HG03045 (cell line): ENCODE measurements at regions not wholly inside any gene's neighbourhood (a gene's known extent, or its start where the extent isn't known, plus 50 kb on each side); places are given as distances from the start of the nearest gene placed in this dataset.
"Not testable (repeated sequence)": the region's sequence is repeated elsewhere in the genome, so short reads cannot be mapped to it uniquely, and the experiment has no call there.

Experiments used
- ATAC-seq: cut with Tn5 transposase; IDR thresholded peaks from one replicate; pipeline ENCODE4 v1.9.1; 2021; ENCODE audit warnings: mild to moderate bottlenecking, moderate library complexity; ENCODE audit not compliant: unreplicated experiment

DNA sequence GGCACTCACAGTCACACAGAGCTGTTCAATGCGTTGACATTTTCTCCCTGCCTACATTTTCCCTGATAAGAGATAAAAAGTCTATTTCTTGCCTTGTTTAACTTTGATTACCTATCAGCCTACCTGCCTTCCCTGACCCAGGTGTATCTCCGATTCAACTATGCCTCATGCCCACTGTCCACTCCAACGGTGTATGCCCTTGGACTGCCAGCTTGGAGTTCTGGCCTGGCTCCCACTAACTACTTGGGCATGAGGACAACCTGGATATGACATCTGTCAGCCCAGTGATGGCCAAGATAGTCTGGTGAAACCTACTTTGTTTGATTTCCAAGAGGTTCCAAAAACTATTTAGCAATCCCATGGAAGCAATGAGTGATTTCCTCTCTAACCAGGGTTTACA is 93.0 kb upstream of the PELI2 start:
- ATAC-seq, result no peak

DNA sequence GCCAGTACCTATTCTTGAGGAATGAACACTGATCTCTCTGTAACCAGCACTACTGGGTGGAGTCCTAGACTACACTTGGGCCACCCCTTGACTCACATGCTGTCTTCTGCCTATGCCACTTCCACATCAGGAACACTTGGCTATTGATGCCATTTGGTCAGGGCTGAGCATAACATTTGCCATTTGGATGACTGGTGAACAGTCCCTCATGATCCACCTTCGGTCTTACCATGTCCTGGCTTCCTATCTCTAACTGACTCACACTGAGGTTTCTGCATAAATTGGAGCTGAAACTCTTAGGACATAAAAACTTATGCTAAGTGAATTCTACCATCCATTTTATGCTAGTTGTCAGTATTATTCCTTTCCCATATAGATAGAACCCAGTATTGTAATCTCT is 91.7 kb upstream of the PELI2 start:
- no peak for ATAC-seq

- no peak for ATAC-seq
Measured at GRCh38 chr14:56027421-56027820, 90.8 kb upstream of the PELI2 start.

DNA sequence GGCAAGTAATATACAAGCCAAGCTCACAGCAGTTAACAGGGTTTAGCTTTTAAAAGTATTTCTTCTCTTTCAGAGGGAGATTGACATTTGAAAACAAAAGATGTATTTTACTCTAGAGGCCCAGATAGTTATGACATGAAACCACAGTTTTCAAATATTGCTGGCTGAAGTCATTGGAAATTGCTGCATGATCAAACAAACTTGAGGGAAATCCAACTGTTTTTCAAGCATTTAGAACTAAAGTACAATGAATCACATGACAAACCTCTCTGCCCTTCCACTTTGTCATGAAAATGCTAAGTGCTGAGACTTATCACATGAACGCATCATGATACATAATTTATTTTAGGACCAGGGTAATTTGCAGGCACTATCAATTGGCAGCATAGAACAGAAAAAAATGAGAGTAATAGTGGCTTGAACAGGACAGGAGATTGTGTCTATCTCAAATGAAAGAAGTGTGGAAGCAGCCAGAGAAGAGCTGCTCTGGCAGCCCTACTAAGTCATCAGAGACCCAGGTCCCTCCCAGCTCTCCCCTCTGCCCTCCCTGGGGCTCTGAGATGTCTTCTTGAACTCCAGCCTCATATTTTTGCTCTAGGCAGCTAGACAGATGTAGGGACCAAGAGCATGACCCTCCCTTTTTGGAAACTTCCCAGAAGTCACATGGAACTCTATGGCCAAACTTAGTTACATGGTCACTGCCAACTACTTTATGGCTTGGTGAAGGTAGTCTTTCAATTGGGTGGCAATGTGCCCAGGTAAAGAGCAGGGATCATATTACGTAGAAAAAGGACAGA is 90.1 kb upstream of the PELI2 start:
- no peak for ATAC-seq

DNA sequence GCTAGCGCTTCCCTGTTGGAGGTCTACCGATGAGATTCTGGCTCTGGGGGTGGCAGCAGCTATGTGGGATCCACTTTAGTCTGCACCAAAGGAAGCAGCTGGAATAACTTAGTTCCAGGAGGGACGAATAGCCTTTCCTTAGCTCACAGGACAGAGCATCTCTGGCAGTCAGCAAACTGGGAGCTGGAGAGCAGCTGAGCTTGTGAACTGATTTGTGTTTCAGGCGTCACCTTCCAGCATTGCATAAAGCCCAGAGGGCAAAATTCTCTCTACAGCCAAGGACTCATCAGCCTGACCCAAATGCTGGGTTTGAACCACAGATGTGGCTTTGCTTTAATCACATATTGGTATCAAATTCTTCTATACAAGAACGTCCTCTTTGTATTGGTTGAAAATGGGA is 81.9 kb upstream of the PELI2 start:
- no peak for ATAC-seq

- no peak for ATAC-seq
Measured at GRCh38 chr14:56040121-56040520, 78.1 kb upstream of the PELI2 start.

GRCh38 chr14:56044196-56044595 is 74.0 kb upstream of the PELI2 start:
- ATAC-seq, result no peak

DNA sequence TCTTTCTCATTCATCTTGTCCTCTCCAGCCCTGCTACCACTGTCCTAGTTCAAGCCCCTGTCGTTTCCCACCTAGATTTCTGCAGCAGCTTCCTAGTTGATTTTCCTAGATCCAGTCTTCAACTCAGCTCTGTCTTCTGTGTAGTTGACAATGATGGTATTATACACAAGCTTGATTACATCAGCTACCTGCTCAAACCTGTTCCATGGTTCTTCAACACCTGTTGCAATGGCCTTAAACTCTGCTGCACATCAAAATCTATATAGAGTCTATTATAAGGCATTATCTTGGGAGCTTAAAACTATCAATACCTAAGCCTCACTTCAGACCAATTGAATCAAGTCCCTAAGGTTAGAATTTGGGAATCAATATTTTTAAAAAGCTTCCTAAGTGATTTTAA is 71.7 kb upstream of the PELI2 start:
- no peak for ATAC-seq

DNA sequence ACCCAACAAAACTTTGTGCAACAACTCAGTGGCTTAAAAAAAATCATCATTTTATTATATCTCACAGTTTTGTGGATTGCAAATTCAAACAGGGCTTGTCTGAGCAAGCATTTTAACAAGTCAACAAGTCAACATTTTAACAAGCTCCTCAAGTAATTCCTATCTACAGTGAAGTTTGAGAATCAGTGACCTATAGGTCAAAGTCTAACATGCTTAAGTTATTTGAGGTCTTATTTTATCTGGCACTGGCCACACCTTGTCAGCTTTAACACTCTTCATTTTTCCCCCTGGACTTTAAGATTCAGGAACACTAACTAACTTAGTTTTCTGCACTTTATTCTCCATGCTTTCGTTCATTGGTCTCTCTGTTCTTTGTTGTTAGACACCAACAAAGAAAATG is 71.2 kb upstream of the PELI2 start:
- ATAC-seq, result no peak

GRCh38 chr14:56049536-56049935 is 68.7 kb upstream of the PELI2 start:
- ATAC-seq, result no peak

DNA sequence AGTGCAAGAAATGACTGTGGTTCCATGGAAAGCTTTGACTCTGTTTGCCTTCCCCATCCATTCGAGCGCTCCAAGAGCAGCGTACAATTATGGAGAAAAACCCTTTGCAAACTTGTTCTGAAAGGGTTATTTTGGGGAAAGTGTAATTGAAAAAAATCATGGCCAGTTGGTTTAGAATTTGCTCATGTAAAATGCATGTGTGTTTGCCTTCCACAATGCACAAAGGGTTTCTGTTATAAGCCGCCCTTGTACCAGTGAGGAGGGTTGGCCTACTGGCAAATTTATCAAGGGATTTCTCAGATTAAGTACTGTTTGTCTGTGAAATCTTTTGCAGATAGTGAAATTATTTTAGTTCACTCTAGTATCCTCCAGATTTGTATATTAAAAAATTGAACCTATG is 62.7 kb upstream of the PELI2 start:
- no peak for ATAC-seq

GRCh38 chr14:56056031-56056430 is 62.2 kb upstream of the PELI2 start:
- no peak for ATAC-seq

DNA sequence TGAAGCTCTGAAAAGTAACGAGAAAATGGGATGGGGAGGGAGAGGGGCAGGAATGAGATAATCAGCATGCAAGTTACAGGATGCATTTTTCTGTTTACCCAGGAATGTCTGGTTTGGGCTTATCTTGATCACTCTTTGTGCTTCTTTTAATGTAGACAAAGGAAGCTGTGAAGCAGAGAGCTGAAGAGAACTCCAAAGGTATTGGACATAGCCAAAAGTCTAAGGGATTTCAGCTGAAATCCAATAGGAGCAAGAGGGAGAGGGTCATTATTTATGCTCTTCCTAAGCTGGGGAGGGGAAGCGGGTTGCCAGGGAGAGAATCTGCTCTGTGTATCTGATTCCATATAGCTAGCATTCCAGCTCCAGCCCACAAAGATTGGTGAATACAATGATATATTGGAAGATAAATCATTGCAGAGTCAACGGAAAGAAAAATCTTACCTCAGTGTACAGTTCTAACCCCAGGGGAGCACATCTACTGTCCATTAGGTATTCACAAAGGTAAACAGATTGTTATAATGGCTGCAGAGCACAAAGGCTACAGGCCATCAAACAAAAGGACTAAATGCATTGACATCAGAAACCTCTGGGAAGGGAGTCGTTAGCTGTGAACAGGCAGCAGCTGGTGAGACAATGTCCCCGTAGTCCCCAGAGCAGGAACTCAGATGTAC is 61.0 kb upstream of the PELI2 start:
- ATAC-seq, result no peak

- ATAC-seq, result no peak
Measured at GRCh38 chr14:56057767-56058166, 60.4 kb upstream of the PELI2 start.

DNA sequence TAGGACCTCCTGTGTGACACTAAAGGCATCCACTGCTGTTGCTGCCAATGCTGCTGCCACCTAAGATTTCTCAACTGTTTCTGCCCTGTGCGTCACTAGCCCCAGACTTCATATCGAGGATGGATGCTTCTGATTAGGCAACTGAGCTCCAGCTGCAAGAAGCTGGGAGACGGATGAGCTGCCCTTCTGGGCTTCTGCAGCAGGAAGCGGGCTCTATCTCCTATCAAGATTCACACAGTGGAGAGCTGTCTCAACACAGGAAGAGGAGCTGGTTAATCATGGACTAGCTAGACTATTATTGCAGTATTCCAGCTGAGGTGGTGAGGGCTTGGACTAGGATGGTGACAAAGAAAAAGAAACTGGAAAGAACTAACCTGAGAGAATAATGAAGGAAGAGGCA is 59.2 kb upstream of the PELI2 start:
- ATAC-seq, result no peak

GRCh38 chr14:56061051-56061450 is 57.2 kb upstream of the PELI2 start:
- ATAC-seq, result no peak

GRCh38 chr14:56063131-56063530 is 55.1 kb upstream of the PELI2 start:
- no peak for ATAC-seq

- ATAC-seq, result no peak
Measured at GRCh38 chr14:56064513-56064912, 53.7 kb upstream of the PELI2 start.

DNA sequence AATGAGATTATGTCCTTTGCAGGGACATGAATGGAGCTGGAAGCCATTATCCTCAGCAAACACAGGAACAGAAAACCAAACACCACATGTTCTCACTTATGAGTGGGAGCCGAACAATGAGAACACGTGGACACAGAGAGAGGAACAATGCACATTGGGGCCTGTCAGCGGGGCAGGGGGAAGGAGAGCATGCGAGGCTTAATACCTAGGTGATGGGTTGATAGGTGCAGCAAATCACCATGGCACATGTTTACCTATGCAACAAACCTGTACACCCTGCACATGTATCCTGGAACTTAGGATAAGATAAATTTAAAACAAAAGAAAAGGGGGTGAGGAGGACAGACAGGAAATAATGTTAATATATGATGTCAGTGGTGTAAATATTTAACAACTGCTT is 53.0 kb upstream of the PELI2 start:
- not testable (repeated sequence) for ATAC-seq

GRCh38 chr14:56065621-56066290 is 52.5 kb upstream of the PELI2 start:
- ATAC-seq, result no peak
